Parathyroid adenoma (tissue), 2 donors: ENCODE measurements at regions not wholly inside any gene's neighbourhood (a gene's known extent, or its start where the extent isn't known, plus 50 kb on each side); places are given as distances from the start of the nearest gene placed in this dataset.

Experiments
- H2AFZ ChIP-seq: fragments of 300-600 bp; sonication (generic); one replicate; pipeline ENCODE4 v1.7.0; 2017; ENCODE audit warnings: antibody characterized with exemption, mild to moderate bottlenecking
- H3K27ac ChIP-seq: fragments of 300-600 bp; sonication (generic); one replicate; pipeline ENCODE4 v1.7.0; 2017
- H3K27me3 ChIP-seq: fragments of 300-600 bp; sonication (generic); one replicate; pipeline ENCODE4 v1.7.0; 2017; ENCODE audit warnings: low read length; ENCODE audit not compliant: control insufficient read depth, insufficient read depth
- H3K36me3 ChIP-seq: fragments of 300-600 bp; sonication (generic); one replicate; pipeline ENCODE4 v1.7.0; 2017; ENCODE audit warnings: low read length; ENCODE audit not compliant: control insufficient read depth, insufficient read depth
- H3K4me1 ChIP-seq: fragments of 300-600 bp; sonication (generic); one replicate; pipeline ENCODE4 v1.7.0; 2017; ENCODE audit warnings: control low read depth
- H3K4me2 ChIP-seq: fragments of 300-600 bp; sonication (generic); one replicate; pipeline ENCODE4 v1.7.0; 2017; ENCODE audit warnings: low read length
- H3K4me3 ChIP-seq: fragments of 300-600 bp; sonication (generic); one replicate; pipeline ENCODE4 v1.7.0; 2017; ENCODE audit warnings: low read depth, low read length
- H3K79me2 ChIP-seq: fragments of 300-600 bp; sonication (generic); one replicate; pipeline ENCODE4 v1.7.0; 2017; ENCODE audit warnings: control low read depth
- H3K9ac ChIP-seq: fragments of 300-600 bp; sonication (generic); one replicate; pipeline ENCODE4 v1.7.0; 2017; ENCODE audit warnings: mild to moderate bottlenecking
- H3K9me3 ChIP-seq: fragments of 300-600 bp; sonication (generic); one replicate; pipeline ENCODE4 v1.7.0; 2017; ENCODE audit warnings: low read length; ENCODE audit not compliant: control insufficient read depth
- CTCF ChIP-seq: fragments of 300-600 bp; sonication (generic); IDR thresholded peaks from one replicate; pipeline ENCODE4 v1.7.0; 2017; ENCODE audit warnings: antibody characterized with exemption, mild to moderate bottlenecking
- donor health status: primary hyperparathyroidism.

- peaks cover 3% of the 10 kb centered on the region for H3K27me3 ChIP-seq
- no peaks in the 10 kb centered on the region for H3K79me2 ChIP-seq
- H3K9ac ChIP-seq = no peak overlapping the region
- no peaks in the 10 kb centered on the region for H3K9me3 ChIP-seq
- TF ChIP-seq CTCF = no peak
- no peaks in the 10 kb centered on the region for H3K4me1 ChIP-seq
- H3K36me3 ChIP-seq = no peaks in the 10 kb centered on the region
- no peak overlapping the region for H3K4me3 ChIP-seq
- H3K27ac ChIP-seq = no peak overlapping the region
- H3K4me2 ChIP-seq = no peak overlapping the region
- H2AFZ ChIP-seq = no peak overlapping the region
Observed at GRCh38 chr7:131689662-131690234, 133.3 kb upstream of the PODXL start.

GRCh38 chr7:131688738-131689661 is 132.6 kb upstream of the PODXL start:
- Histone ChIP-seq H3K9ac (no peak overlapping the region), H3K27me3 (peaks cover 3% of the 10 kb centered on the region)

GRCh38 chr7:131687296-131687695 is 130.9 kb upstream of the PODXL start:
- Histone ChIP-seq H3K9ac (no peak overlapping the region), H3K4me3 (no peak overlapping the region), H3K9me3 (no peaks in the 10 kb centered on the region), H3K79me2 (no peaks in the 10 kb centered on the region), H3K36me3 (no peaks in the 10 kb centered on the region), H3K27ac (no peak overlapping the region), H3K27me3 (peaks cover 3% of the 10 kb centered on the region), H2AFZ (no peak overlapping the region), H3K4me1 (no peaks in the 10 kb centered on the region), H3K4me2 (no peak overlapping the region)
- no peak for TF ChIP-seq CTCF

More at GRCh38 chr7:131688738-131689661, 132.6 kb upstream of the PODXL start:
- TF ChIP-seq CTCF = peak; percentile 92
- Histone ChIP-seq H3K27ac (no peak overlapping the region), H3K36me3 (no peaks in the 10 kb centered on the region), H2AFZ (peak overlapping the region; percentile 38), H3K9me3 (no peaks in the 10 kb centered on the region), H3K4me1 (no peaks in the 10 kb centered on the region), H3K79me2 (no peaks in the 10 kb centered on the region), H3K4me2 (no peak overlapping the region), H3K4me3 (no peak overlapping the region)

- Histone ChIP-seq H3K4me3 (no peak overlapping the region), H3K36me3 (no peaks in the 10 kb centered on the region), H3K9ac (no peak overlapping the region), H2AFZ (no peak overlapping the region), H3K27me3 (no peaks in the 10 kb centered on the region), H3K4me2 (no peak overlapping the region), H3K27ac (no peak overlapping the region), H3K4me1 (no peaks in the 10 kb centered on the region), H3K9me3 (no peaks in the 10 kb centered on the region), H3K79me2 (no peaks in the 10 kb centered on the region)
- TF ChIP-seq CTCF = no peak
Observed at GRCh38 chr7:131686833-131687232, 130.4 kb upstream of the PODXL start.
